Neural cell (in vitro differentiated cells): ENCODE measurements at regions not wholly inside any gene's neighbourhood (a gene's known extent, or its start where the extent isn't known, plus 50 kb on each side); places are given as distances from the start of the nearest gene placed in this dataset.

ENCODE experiments used
- H2AFZ ChIP-seq: fragments of 200-600, 300-800 bp; sonication (generic), shearing (Covaris generic); 2 replicates; pipeline ENCODE4 v1.6.0; 2014; ENCODE audit warnings: low read depth, mild to moderate bottlenecking, antibody characterized with exemption, low read length, moderate library complexity
- H3F3A ChIP-seq: fragments of 200-600 bp; shearing (Covaris generic); 2 replicates; pipeline ENCODE4 v1.6.1; 2016; ENCODE audit warnings: mild to moderate bottlenecking, moderate library complexity, mixed read lengths, antibody characterized with exemption, low read length; ENCODE audit not compliant: insufficient read depth, poor library complexity, severe bottlenecking
- H3K27ac ChIP-seq: fragments of 200-600, 300-800 bp; sonication (generic), shearing (Covaris generic); 2 replicates; pipeline ENCODE4 v1.5.1; 2014; ENCODE audit warnings: mild to moderate bottlenecking, low read length, moderate library complexity
- H3K27me3 ChIP-seq: fragments of 300-800, 200-600 bp; sonication (generic), shearing (Covaris generic); 2 replicates; pipeline ENCODE4 v1.6.0; 2014; ENCODE audit warnings: mild to moderate bottlenecking, low read depth, low read length, moderate library complexity; ENCODE audit not compliant: insufficient read depth
- H3K36me3 ChIP-seq: fragments of 300-800, 200-600 bp; sonication (generic), shearing (Covaris generic); 2 replicates; pipeline ENCODE4 v1.5.1; 2014; ENCODE audit warnings: mild to moderate bottlenecking, antibody characterized with exemption, low read length, moderate library complexity; ENCODE audit not compliant: insufficient read depth
- H3K4me2 ChIP-seq: fragments of 300-800, 200-600 bp; sonication (generic), shearing (Covaris generic); 2 replicates; pipeline ENCODE4 v1.6.0; 2014; ENCODE audit warnings: mild to moderate bottlenecking, low read length
- H3K4me3 ChIP-seq: fragments of 300-800, 200-600 bp; sonication (generic), shearing (Covaris generic); 2 replicates; pipeline ENCODE4 v1.5.1; 2014; ENCODE audit warnings: mild to moderate bottlenecking, low read length, moderate library complexity
- H3K79me2 ChIP-seq: fragments of 200-600 bp; shearing (Covaris generic); replicated peaks from 2 replicates; pipeline ENCODE4 v1.6.0; 2014; ENCODE audit warnings: mild to moderate bottlenecking, low read length, moderate library complexity; ENCODE audit not compliant: insufficient read depth
- H3K9ac ChIP-seq: fragments of 300-800, 200-600 bp; sonication (generic), shearing (Covaris generic); 2 replicates; pipeline ENCODE4 v1.6.1; 2016; ENCODE audit warnings: mild to moderate bottlenecking, low read length, mixed read lengths
- H3K9me2 ChIP-seq: fragments of 200-600 bp; shearing (Covaris generic); 2 replicates; pipeline ENCODE4 v1.6.1; 2016; ENCODE audit warnings: mild to moderate bottlenecking, low read length, mixed read lengths; ENCODE audit not compliant: insufficient read depth
- H3K9me3 ChIP-seq: fragments of 200-600, 300-800 bp; sonication (generic), shearing (Covaris generic); 2 replicates; pipeline ENCODE4 v1.6.1; 2016; ENCODE audit warnings: mild to moderate bottlenecking, mixed run types, low read length, moderate library complexity, mixed read lengths
- H4K20me1 ChIP-seq: fragments of 200-600 bp; shearing (Covaris generic); 2 replicates; pipeline ENCODE4 v1.6.1; 2016; ENCODE audit warnings: mild to moderate bottlenecking, mixed run types; ENCODE audit not compliant: insufficient read depth
- EP300 ChIP-seq: fragments of 450-650 bp; conservative IDR thresholded peaks from 2 replicates; pipeline ENCODE4 v1.6.1; 2014; ENCODE audit warnings: antibody characterized with exemption, mild to moderate bottlenecking, moderate library complexity; ENCODE audit not compliant: poor library complexity, severe bottlenecking
- EZH2 ChIP-seq: fragments of 200-600, 300-800 bp; shearing (Covaris generic), sonication (generic); IDR thresholded peaks from 2 replicates; pipeline ENCODE4 v1.6.1; 2014; ENCODE audit warnings: antibody characterized with exemption, low read length, borderline replicate concordance, mild to moderate bottlenecking; ENCODE audit not compliant: insufficient read depth, poor library complexity, severe bottlenecking
- MXI1 ChIP-seq: fragments of 450-650 bp; conservative IDR thresholded peaks from 2 replicates; pipeline ENCODE4 v1.6.1; 2014; ENCODE audit warnings: antibody characterized with exemption, mild to moderate bottlenecking; ENCODE audit not compliant: poor library complexity, severe bottlenecking
- POLR2AphosphoS5 ChIP-seq: IDR thresholded peaks from 2 replicates; pipeline ENCODE4 v1.6.1; 2012
- RAD21 ChIP-seq: fragments of 450-650 bp; conservative IDR thresholded peaks from 2 replicates; pipeline ENCODE4 v1.6.1; 2014; ENCODE audit warnings: antibody characterized with exemption, mild to moderate bottlenecking, moderate library complexity
- SMC3 ChIP-seq: fragments of 450-650 bp; conservative IDR thresholded peaks from 2 replicates; pipeline ENCODE4 v1.6.1; 2014; ENCODE audit warnings: antibody characterized with exemption, mild to moderate bottlenecking, moderate library complexity; ENCODE audit not compliant: poor library complexity
- TAF1 ChIP-seq: IDR thresholded peaks from 2 replicates; pipeline ENCODE4 v1.6.1; 2012; ENCODE audit warnings: low read depth
- TF ChIP-seq, protein P1 (sequence below): IDR thresholded peaks from 2 replicates; pipeline ENCODE4 v1.6.1; 2012; ENCODE audit warnings: borderline replicate concordance
- TF ChIP-seq, protein P2 (sequence below): fragments of 450-650 bp; IDR thresholded peaks from 2 replicates; pipeline ENCODE4 v1.5.1; 2014; ENCODE audit warnings: antibody characterized with exemption, mild to moderate bottlenecking, moderate library complexity; ENCODE audit not compliant: poor library complexity, severe bottlenecking

DNA sequence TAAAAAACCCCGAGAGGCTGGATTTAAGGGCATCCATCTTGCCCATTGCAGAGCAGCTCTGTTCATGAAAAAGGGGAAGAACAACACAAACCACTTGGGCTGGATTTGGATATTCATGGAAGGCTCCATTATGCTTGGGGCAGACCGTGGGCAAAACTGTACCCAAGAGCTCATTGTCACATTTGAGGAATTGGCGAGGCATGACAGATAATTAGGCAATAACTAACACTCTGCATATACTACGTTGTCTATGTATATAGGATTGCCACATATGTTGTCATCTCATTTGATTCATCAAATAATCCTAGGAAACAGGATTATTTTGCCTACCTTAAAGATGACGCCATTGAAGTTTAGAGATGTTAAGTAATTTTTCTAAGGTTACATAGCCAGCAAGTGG, 255.4 kb downstream of the SMARCA2 start:
- H3K79me2 ChIP-seq = no peaks in the 10 kb centered on the region
- no peaks in the 10 kb centered on the region for H3K36me3 ChIP-seq
- H3K9ac ChIP-seq = no peak overlapping the region
- H3K27me3 ChIP-seq = no peaks in the 10 kb centered on the region
- H3K4me2 ChIP-seq = no peak overlapping the region
- no peak overlapping the region for H3K27ac ChIP-seq
- no peaks in the 10 kb centered on the region for H3K9me3 ChIP-seq
- TF ChIP-seq EP300 (no peak), SMC3 (no peak), POLR2AphosphoS5 (no peak), EZH2 (no peak), TAF1 (no peak), MXI1 (no peak), RAD21 (no peak)
- TF ChIP-seq, protein P1, sequence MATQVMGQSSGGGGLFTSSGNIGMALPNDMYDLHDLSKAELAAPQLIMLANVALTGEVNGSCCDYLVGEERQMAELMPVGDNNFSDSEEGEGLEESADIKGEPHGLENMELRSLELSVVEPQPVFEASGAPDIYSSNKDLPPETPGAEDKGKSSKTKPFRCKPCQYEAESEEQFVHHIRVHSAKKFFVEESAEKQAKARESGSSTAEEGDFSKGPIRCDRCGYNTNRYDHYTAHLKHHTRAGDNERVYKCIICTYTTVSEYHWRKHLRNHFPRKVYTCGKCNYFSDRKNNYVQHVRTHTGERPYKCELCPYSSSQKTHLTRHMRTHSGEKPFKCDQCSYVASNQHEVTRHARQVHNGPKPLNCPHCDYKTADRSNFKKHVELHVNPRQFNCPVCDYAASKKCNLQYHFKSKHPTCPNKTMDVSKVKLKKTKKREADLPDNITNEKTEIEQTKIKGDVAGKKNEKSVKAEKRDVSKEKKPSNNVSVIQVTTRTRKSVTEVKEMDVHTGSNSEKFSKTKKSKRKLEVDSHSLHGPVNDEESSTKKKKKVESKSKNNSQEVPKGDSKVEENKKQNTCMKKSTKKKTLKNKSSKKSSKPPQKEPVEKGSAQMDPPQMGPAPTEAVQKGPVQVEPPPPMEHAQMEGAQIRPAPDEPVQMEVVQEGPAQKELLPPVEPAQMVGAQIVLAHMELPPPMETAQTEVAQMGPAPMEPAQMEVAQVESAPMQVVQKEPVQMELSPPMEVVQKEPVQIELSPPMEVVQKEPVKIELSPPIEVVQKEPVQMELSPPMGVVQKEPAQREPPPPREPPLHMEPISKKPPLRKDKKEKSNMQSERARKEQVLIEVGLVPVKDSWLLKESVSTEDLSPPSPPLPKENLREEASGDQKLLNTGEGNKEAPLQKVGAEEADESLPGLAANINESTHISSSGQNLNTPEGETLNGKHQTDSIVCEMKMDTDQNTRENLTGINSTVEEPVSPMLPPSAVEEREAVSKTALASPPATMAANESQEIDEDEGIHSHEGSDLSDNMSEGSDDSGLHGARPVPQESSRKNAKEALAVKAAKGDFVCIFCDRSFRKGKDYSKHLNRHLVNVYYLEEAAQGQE = no peak
- TF ChIP-seq, protein P2, sequence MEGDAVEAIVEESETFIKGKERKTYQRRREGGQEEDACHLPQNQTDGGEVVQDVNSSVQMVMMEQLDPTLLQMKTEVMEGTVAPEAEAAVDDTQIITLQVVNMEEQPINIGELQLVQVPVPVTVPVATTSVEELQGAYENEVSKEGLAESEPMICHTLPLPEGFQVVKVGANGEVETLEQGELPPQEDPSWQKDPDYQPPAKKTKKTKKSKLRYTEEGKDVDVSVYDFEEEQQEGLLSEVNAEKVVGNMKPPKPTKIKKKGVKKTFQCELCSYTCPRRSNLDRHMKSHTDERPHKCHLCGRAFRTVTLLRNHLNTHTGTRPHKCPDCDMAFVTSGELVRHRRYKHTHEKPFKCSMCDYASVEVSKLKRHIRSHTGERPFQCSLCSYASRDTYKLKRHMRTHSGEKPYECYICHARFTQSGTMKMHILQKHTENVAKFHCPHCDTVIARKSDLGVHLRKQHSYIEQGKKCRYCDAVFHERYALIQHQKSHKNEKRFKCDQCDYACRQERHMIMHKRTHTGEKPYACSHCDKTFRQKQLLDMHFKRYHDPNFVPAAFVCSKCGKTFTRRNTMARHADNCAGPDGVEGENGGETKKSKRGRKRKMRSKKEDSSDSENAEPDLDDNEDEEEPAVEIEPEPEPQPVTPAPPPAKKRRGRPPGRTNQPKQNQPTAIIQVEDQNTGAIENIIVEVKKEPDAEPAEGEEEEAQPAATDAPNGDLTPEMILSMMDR = no peak
- H3F3A ChIP-seq = no peaks in the 10 kb centered on the region
- H3K4me3 ChIP-seq = no peak overlapping the region
- H2AFZ ChIP-seq = no peak overlapping the region
- H3K9me2 ChIP-seq = no peaks in the 10 kb centered on the region
- no peaks in the 10 kb centered on the region for H4K20me1 ChIP-seq

DNA sequence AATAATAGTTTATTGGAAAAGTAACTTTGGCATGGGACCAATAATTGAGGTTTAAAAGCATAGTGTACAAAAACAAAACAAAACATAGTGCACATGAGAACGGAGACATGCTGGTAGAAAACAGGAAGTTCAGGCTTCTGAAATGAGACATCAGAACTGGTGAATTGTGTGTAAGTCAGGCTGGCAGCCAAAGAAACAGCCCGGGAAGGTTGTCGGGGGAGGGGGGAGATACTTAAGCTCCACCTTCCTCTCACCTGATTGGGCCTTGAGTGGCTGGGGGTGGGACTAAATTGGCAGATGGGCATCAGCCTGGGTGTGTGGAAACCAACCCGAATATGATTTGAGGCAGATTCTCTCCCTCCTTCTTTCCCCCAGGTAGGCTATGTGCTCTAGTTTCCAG, 256.3 kb downstream of the SMARCA2 start:
- H3K9me3 ChIP-seq = no peaks in the 10 kb centered on the region
- no peaks in the 10 kb centered on the region for H4K20me1 ChIP-seq
- no peaks in the 10 kb centered on the region for H3K27me3 ChIP-seq
- H3K9ac ChIP-seq = no peak overlapping the region
- no peak overlapping the region for H3K27ac ChIP-seq
- H3K79me2 ChIP-seq = no peaks in the 10 kb centered on the region
- H3K4me2 ChIP-seq = no peak overlapping the region
- H3K4me3 ChIP-seq = no peak overlapping the region
- H2AFZ ChIP-seq = no peak overlapping the region
- no peaks in the 10 kb centered on the region for H3K9me2 ChIP-seq
- no peaks in the 10 kb centered on the region for H3F3A ChIP-seq
- TF ChIP-seq EZH2 (no peak), MXI1 (no peak), RAD21 (no peak), TAF1 (no peak), SMC3 (no peak), EP300 (no peak), POLR2AphosphoS5 (no peak)
- TF ChIP-seq, protein P1 = no peak
- TF ChIP-seq, protein P2 = no peak
- H3K36me3 ChIP-seq = no peaks in the 10 kb centered on the region
